Activated CD4-positive, alpha-beta T cell treated with anti-CD3 and anti-CD28 coated beads for 36 hours (primary cell): ENCODE measurements at regions not wholly inside any gene's neighbourhood (a gene's known extent, or its start where the extent isn't known, plus 50 kb on each side); places are given as distances from the start of the nearest gene placed in this dataset.
"Not testable (repeated sequence)": the region's sequence is repeated elsewhere in the genome, so short reads cannot be mapped to it uniquely, and the experiment has no call there.

ENCODE experiments used
- ATAC-seq: fragments of 200-7000 bp; cut with Tn5 transposase; one replicate; pipeline ENCODE4 v1.10.0; 2021; ENCODE audit warnings: mild to moderate bottlenecking, moderate library complexity
- CTCF ChIA-PET: fragments of 350-600 bp; sonication (Branson Sonifier 250); formaldehyde crosslinking; loops from one replicate; lab custom pipeline; 2021; ENCODE audit warnings: antibody characterized with exemption; lab: Charles Lee
- POLR2A ChIA-PET: fragments of 350-600 bp; sonication (Branson Sonifier 250); formaldehyde crosslinking; loops from one replicate; lab custom pipeline; 2021; ENCODE audit warnings: antibody characterized with exemption, inconsistent platforms; lab: Charles Lee
- DNase-seq: peaks from one replicate; pipeline ENCODE4 v3.0.0-alpha.2; 2020
- H3K27ac Mint-ChIP-seq: one replicate; pipeline ENCODE4 v1.8.0; 2021; ENCODE audit warnings: mixed read lengths
- H3K27me3 Mint-ChIP-seq: one replicate; pipeline ENCODE4 v1.8.0; 2021; ENCODE audit warnings: mixed read lengths
- H3K36me3 Mint-ChIP-seq: one replicate; pipeline ENCODE4 v1.8.0; 2021; ENCODE audit warnings: low read depth, mixed read lengths
- H3K4me1 Mint-ChIP-seq: one replicate; pipeline ENCODE4 v1.8.0; 2021; ENCODE audit warnings: mixed read lengths
- H3K4me3 Mint-ChIP-seq: one replicate; pipeline ENCODE4 v1.8.0; 2021; ENCODE audit warnings: mild to moderate bottlenecking, moderate library complexity, mixed read lengths
- H3K9me3 Mint-ChIP-seq: one replicate; pipeline ENCODE4 v1.8.0; 2021; ENCODE audit warnings: low read depth, mixed read lengths
- intact Hi-C, 2 experiments: fragments of 100-400 bp; cut with DNase I in 1 of 2; cut with micrococcal nuclease in 1 of 2; formaldehyde crosslinking; loops; one replicate each; pipeline versions ENCODE4 v1.14.2 to v1.15.1; 2022 to 2024; cut with DNase I, micrococcal nuclease

- H3K4me3 Mint-ChIP-seq: no peak overlapping the region
- H3K4me1 Mint-ChIP-seq: no peaks in the 10 kb centered on the region
- ChIA-PET CTCF (interaction anchor here (0.6 to 1.6 kb wide), 7 partner anchors 11 to 1154 kb away, joined by 3 to 7 read pairs (median 3); no protein-coding TSS in a partner anchor), POLR2A (no interaction called here)
- intact Hi-C loops: no loop called here
- DNase-seq: peak; percentile 34
- no peak overlapping the region for H3K27ac Mint-ChIP-seq
- ATAC-seq: no peak
- H3K9me3 Mint-ChIP-seq: no peaks in the 10 kb centered on the region
- peaks cover 11% of the 10 kb centered on the region for H3K27me3 Mint-ChIP-seq
- no peaks in the 10 kb centered on the region for H3K36me3 Mint-ChIP-seq
These were observed 207.9 kb upstream of the MYO3A start for GRCh38 chr10:25725917-25726716.

- H3K9me3 Mint-ChIP-seq: peaks cover 6% of the 10 kb centered on the region
- H3K4me1 Mint-ChIP-seq: no peaks in the 10 kb centered on the region
- no peak overlapping the region for H3K4me3 Mint-ChIP-seq
- no peak overlapping the region for H3K27ac Mint-ChIP-seq
- H3K27me3 Mint-ChIP-seq: peaks cover 5% of the 10 kb centered on the region
- CTCF ChIA-PET: no interaction called here
- intact Hi-C loops: no loop called here
- POLR2A ChIA-PET: no interaction called here
- DNase-seq (no peak), ATAC-seq (no peak)
- no peaks in the 10 kb centered on the region for H3K36me3 Mint-ChIP-seq
These were observed 195.3 kb upstream of the MYO3A start for GRCh38 chr10:25738776-25739175.

DNA sequence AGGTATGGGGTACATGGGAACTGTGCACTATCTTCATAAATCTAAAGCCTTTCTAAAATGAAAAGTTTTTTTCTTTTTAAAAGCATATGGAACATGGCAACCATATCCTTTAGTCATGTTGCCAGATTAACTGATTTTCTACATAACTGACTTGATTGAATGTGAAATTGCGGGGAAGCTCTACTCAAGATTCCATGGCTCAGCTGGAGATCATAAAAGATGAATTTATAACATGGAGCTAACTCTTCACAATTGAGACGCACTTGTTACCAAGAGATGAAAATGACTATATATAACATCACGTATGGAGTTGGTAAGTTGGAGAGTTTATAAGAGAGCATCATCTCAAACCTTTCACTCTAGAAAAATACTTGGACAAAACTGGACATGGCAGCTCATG, 190.2 kb upstream of the MYO3A start:
- no peak overlapping the region for H3K27ac Mint-ChIP-seq
- ChIA-PET POLR2A (no interaction called here), CTCF (no interaction called here)
- DNase-seq (no peak), ATAC-seq (no peak)
- no peaks in the 10 kb centered on the region for H3K4me1 Mint-ChIP-seq
- H3K9me3 Mint-ChIP-seq: no peaks in the 10 kb centered on the region
- peaks cover 7% of the 10 kb centered on the region for H3K27me3 Mint-ChIP-seq
- no peak overlapping the region for H3K4me3 Mint-ChIP-seq
- H3K36me3 Mint-ChIP-seq: no peaks in the 10 kb centered on the region
- intact Hi-C loops: loop anchor here in 1 of 2 experiments (10.0 kb wide), 1 partner anchor 1441 kb away; no protein-coding TSS in a partner anchor

- no peak overlapping the region for H3K4me3 Mint-ChIP-seq
- H3K9me3 Mint-ChIP-seq: no peaks in the 10 kb centered on the region
- DNase-seq (no peak), ATAC-seq (no peak)
- peaks cover 7% of the 10 kb centered on the region for H3K27me3 Mint-ChIP-seq
- intact Hi-C loops: loop anchor here in 1 of 2 experiments (10.0 kb wide), 1 partner anchor 1440 kb away; no protein-coding TSS in a partner anchor
- H3K27ac Mint-ChIP-seq: no peak overlapping the region
- H3K36me3 Mint-ChIP-seq: no peaks in the 10 kb centered on the region
- POLR2A ChIA-PET: no interaction called here
- no peaks in the 10 kb centered on the region for H3K4me1 Mint-ChIP-seq
- CTCF ChIA-PET: no interaction called here
These were observed 189.5 kb upstream of the MYO3A start for GRCh38 chr10:25744574-25744973.

DNA sequence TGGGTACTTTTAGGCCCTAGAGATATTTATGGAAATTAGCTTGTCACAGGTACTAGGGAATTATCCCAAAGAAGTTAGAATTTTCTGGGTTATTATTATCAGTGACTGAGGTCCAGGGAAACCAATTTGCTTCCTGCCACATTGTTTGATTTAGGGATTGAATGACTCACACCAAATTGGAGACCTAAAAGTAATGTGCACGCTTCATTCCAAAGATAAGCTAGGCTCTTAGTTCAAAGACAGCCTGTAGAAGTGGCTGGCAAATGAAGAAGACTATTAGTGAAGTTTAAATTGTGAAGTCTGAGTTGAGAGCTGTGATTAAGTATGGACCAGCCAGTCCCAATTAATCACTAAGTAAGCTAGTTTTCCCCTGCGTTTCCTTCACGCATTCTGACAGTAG, 188.1 kb upstream of the MYO3A start:
- POLR2A ChIA-PET: no interaction called here
- Mint-ChIP-seq H3K36me3 (no peaks in the 10 kb centered on the region), H3K27ac (no peak overlapping the region), H3K4me3 (no peak overlapping the region), H3K27me3 (peaks cover 5% of the 10 kb centered on the region), H3K4me1 (no peaks in the 10 kb centered on the region), H3K9me3 (no peaks in the 10 kb centered on the region)
- CTCF ChIA-PET: interaction anchor here (1.3 to 1.8 kb wide), 2 partner anchors 12 to 14 kb away, joined by 3 to 5 read pairs; no protein-coding TSS in a partner anchor
- intact Hi-C loops: loop anchor here in 1 of 2 experiments (10.0 kb wide), 1 partner anchor 1439 kb away; no protein-coding TSS in a partner anchor
- DNase-seq (no peak), ATAC-seq (no peak)

GRCh38 chr10:25747084-25747483, 186.9 kb upstream of the MYO3A start:
- ChIA-PET POLR2A (no interaction called here), CTCF (interaction anchor here (1.3 to 1.8 kb wide), 2 partner anchors 11 to 15 kb away, joined by 3 to 5 read pairs; no protein-coding TSS in a partner anchor)
- no peak for ATAC-seq
- no peak overlapping the region for H3K27ac Mint-ChIP-seq
- intact Hi-C loops: loop anchor here in 1 of 2 experiments (10.0 kb wide), 1 partner anchor 1438 kb away; no protein-coding TSS in a partner anchor
- H3K9me3 Mint-ChIP-seq: no peaks in the 10 kb centered on the region
- H3K4me1 Mint-ChIP-seq: no peaks in the 10 kb centered on the region
- no peak for DNase-seq
- H3K4me3 Mint-ChIP-seq: no peak overlapping the region
- no peaks in the 10 kb centered on the region for H3K36me3 Mint-ChIP-seq
- H3K27me3 Mint-ChIP-seq: peaks cover 4% of the 10 kb centered on the region

- POLR2A ChIA-PET: no interaction called here
- CTCF ChIA-PET: no interaction called here
- Mint-ChIP-seq H3K27ac (no peak overlapping the region), H3K4me1 (no peaks in the 10 kb centered on the region), H3K36me3 (no peaks in the 10 kb centered on the region), H3K4me3 (no peak overlapping the region), H3K27me3 (peaks cover 2% of the 10 kb centered on the region), H3K9me3 (no peaks in the 10 kb centered on the region)
- intact Hi-C loops: loop anchor here in 1 of 2 experiments (10.0 kb wide), 1 partner anchor 1436 kb away; no protein-coding TSS in a partner anchor
- DNase-seq: no peak
- ATAC-seq: no peak
These were observed 185.5 kb upstream of the MYO3A start for GRCh38 chr10:25748509-25748908.

DNA sequence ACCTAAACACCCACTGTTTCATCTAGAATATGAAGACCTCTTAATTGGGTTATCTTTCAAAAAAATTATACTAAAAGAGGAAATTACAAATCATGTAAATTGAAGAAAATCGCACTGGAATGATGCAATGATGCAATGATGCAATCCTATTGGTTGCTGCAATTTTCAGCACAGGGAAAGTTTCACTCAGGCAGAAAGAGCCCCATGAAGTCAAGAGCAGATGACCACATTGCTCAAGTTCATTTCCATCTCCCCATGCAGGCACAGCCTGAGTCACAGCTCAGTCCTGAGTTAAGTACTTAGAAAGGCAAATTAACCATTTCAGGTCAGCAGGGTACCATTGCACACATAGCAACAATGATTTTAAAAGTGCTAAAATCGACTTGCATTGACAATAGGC, 180.3 kb upstream of the MYO3A start:
- no peaks in the 10 kb centered on the region for H3K27me3 Mint-ChIP-seq
- no peak overlapping the region for H3K4me3 Mint-ChIP-seq
- ATAC-seq: no peak
- H3K4me1 Mint-ChIP-seq: no peaks in the 10 kb centered on the region
- H3K27ac Mint-ChIP-seq: no peak overlapping the region
- no peaks in the 10 kb centered on the region for H3K36me3 Mint-ChIP-seq
- no peaks in the 10 kb centered on the region for H3K9me3 Mint-ChIP-seq
- intact Hi-C loops: loop anchor here in 1 of 2 experiments (10.0 kb wide), 1 partner anchor 521 kb away; no protein-coding TSS in a partner anchor
- no peak for DNase-seq
- POLR2A ChIA-PET: no interaction called here
- CTCF ChIA-PET: no interaction called here

DNA sequence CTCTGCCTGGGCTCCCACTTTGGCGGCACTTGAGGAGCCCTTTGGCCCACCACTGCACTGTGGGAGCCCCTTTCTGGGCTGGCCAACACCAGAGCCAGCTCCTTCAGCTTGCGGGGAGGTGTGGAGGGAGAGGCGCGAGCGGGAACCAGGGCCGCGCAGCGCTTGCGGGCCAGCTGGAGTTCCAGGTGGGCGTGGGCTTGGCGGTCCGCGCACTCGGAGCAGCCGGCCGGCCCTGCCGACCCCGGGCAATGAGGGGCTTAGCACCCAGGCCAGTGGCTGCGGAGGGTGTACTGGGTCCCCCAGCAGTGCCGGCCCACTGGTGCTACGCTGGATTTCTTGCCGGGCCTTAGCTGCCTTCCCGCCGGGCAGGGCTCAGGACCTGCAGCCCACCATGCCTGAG, 178.2 kb upstream of the MYO3A start:
- ATAC-seq, H3K36me3 Mint-ChIP-seq, H3K4me3 Mint-ChIP-seq, H3K4me1 Mint-ChIP-seq, H3K9me3 Mint-ChIP-seq, POLR2A ChIA-PET, DNase-seq, H3K27me3 Mint-ChIP-seq, CTCF ChIA-PET, H3K27ac Mint-ChIP-seq: not testable (repeated sequence)
- intact Hi-C loops: loop anchor here in 1 of 2 experiments (10.0 kb wide), 1 partner anchor 519 kb away; no protein-coding TSS in a partner anchor

DNA sequence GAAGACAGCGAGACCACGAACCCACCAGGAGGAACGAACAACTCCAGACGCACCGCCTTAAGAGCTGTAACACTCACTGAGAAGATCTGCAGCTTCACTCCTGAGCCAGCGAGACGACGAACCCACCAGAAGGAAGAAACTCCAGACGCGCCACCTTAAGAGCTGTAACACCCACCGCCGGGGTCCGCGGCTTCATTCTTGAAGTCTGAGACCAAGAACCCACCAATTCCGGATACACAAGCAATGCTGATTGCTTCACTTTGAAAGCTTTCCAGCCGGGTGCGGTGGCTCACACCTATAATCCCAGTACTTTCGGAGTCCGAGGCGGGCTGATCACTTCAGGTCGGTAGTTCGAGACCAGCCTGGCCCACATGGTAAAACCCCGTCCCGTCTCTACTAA, 177.2 kb upstream of the MYO3A start:
- Mint-ChIP-seq H3K36me3 (no peaks in the 10 kb centered on the region), H3K4me1 (no peaks in the 10 kb centered on the region), H3K4me3 (no peak overlapping the region), H3K27ac (no peak overlapping the region), H3K27me3 (no peaks in the 10 kb centered on the region), H3K9me3 (no peaks in the 10 kb centered on the region)
- intact Hi-C loops: loop anchor here in 1 of 2 experiments (10.0 kb wide), 1 partner anchor 518 kb away; no protein-coding TSS in a partner anchor
- DNase-seq (no peak), ATAC-seq (no peak)
- CTCF ChIA-PET: interaction anchor here (1.7 to 2.5 kb wide), 2 partner anchors 10 to 119 kb away, joined by 5 to 10 read pairs; no protein-coding TSS in a partner anchor
- POLR2A ChIA-PET: no interaction called here

DNA sequence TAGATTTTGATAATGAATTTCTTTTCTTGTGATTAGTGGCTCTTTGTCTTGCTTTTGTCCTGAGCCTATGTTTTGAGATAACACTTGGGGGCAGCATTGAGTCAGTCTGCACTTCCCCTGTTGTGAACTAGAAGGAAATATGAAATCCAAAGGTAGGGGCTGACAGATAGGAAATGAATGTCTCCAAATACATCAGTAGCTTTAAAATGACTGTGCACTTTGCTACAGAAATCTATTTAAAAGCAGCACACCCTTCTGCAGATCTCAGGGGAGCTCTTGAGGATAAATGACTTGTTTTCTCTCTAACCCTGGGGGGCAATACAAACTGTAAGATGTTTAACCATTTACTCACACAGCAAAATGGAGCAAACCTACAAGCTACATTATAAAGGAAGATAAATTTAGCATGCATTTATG, 176.0 kb upstream of the MYO3A start:
- intact Hi-C loops: loop anchor here in 1 of 2 experiments (10.0 kb wide), 1 partner anchor 517 kb away; no protein-coding TSS in a partner anchor
- Mint-ChIP-seq H3K4me3 (no peak overlapping the region), H3K9me3 (no peaks in the 10 kb centered on the region), H3K4me1 (no peaks in the 10 kb centered on the region), H3K27ac (no peak overlapping the region), H3K27me3 (no peaks in the 10 kb centered on the region), H3K36me3 (no peaks in the 10 kb centered on the region)
- POLR2A ChIA-PET: no interaction called here
- ATAC-seq (no peak), DNase-seq (peak; percentile 18)
- CTCF ChIA-PET: interaction anchor here (0.6 to 2.5 kb wide), 6 partner anchors 11 to 877 kb away, joined by 3 to 10 read pairs (median 4); no protein-coding TSS in a partner anchor
